IMR-90 (cell line): ENCODE measurements at regions not wholly inside any gene's neighbourhood (a gene's known extent, or its start where the extent isn't known, plus 50 kb on each side); places are given as distances from the start of the nearest gene placed in this dataset.

Experiments used
- ATAC-seq: fragments of 200-7000 bp; cut with Tn5 transposase; 2 replicates; pipeline ENCODE4 v1.9.1; 2020; ENCODE audit warnings: low read depth, mild to moderate bottlenecking, moderate library complexity
- BruUV-seq: library from RNA; stranded (reverse); fragments of 400-500 nt; replicated peaks from 2 replicates; lab custom pipeline; 2021; lab: Mats Ljungman, UMichigan
- CTCF ChIA-PET: fragments of 300-600 bp; formaldehyde crosslinking; extraction: SDS; loops from one replicate; lab custom pipeline; 2021; ENCODE audit warnings: antibody characterized with exemption; lab: Yijun Ruan, JAX
- POLR2A ChIA-PET: fragments of 300-600 bp; sonication (Branson Sonifier 250); formaldehyde crosslinking; loops from one replicate; lab custom pipeline; 2022; ENCODE audit warnings: antibody characterized with exemption; ENCODE audit not compliant: unreplicated experiment; lab: Charles Lee
- DNase-seq: peaks from one replicate; pipeline ENCODE4 v3.0.0; 2013
- H2AFZ ChIP-seq: replicated peaks from 2 replicates; pipeline ENCODE3; 2013; ENCODE audit warnings: low read length, mild to moderate bottlenecking; ENCODE audit not compliant: poor library complexity
- H2AK5ac ChIP-seq: 2 replicates; pipeline ENCODE4 v1.6.1; 2013; ENCODE audit warnings: low read depth, low read length, inconsistent platforms
- H2AK9ac ChIP-seq: replicated peaks from 2 replicates; pipeline ENCODE3; 2013; ENCODE audit warnings: mild to moderate bottlenecking, low read depth, low read length, moderate library complexity; ENCODE audit not compliant: poor library complexity
- H2BK120ac ChIP-seq: 2 replicates; pipeline ENCODE4 v1.6.1; 2013; ENCODE audit warnings: low read depth, low read length, inconsistent platforms
- H2BK15ac ChIP-seq: 3 replicates; pipeline ENCODE4 v1.6.1; 2013; ENCODE audit warnings: low read depth, low read length, inconsistent platforms
- H2BK20ac ChIP-seq: 2 replicates; pipeline ENCODE4 v1.6.1; 2013; ENCODE audit warnings: low read depth, mild to moderate bottlenecking, inconsistent platforms, low read length, moderate library complexity
- H2BK5ac ChIP-seq: 2 replicates; pipeline ENCODE4 v1.6.1; 2013; ENCODE audit warnings: mild to moderate bottlenecking, low read depth, low read length, inconsistent platforms; ENCODE audit not compliant: poor library complexity, severe bottlenecking
- H3K14ac ChIP-seq: replicated peaks from 2 replicates; pipeline ENCODE4 v1.6.1; 2013; ENCODE audit warnings: low read depth, low read length, inconsistent platforms
- H3K18ac ChIP-seq: 2 replicates; pipeline ENCODE4 v1.6.1; 2013; ENCODE audit warnings: low read depth, low read length, control low read depth
- H3K23ac ChIP-seq: 2 replicates; pipeline ENCODE4 v1.6.1; 2013; ENCODE audit warnings: low read depth, low read length, inconsistent platforms
- H3K27ac ChIP-seq: 2 replicates; pipeline ENCODE4 v1.5.1; 2013; ENCODE audit warnings: mild to moderate bottlenecking, control low read depth, low read length; ENCODE audit not compliant: insufficient read depth
- H3K27me3 ChIP-seq: 2 replicates; pipeline ENCODE4 v1.6.1; 2013; ENCODE audit warnings: low read length; ENCODE audit not compliant: control insufficient read depth, insufficient read depth
- H3K36me3 ChIP-seq: 2 replicates; pipeline ENCODE4 v1.6.1; 2013; ENCODE audit warnings: low read length, mixed read lengths; ENCODE audit not compliant: control insufficient read depth, insufficient read depth
- H3K4ac ChIP-seq: 2 replicates; pipeline ENCODE4 v1.6.1; 2013; ENCODE audit warnings: low read depth, low read length, inconsistent platforms
- H3K4me1 ChIP-seq: 2 replicates; pipeline ENCODE4 v1.6.1; 2013; ENCODE audit warnings: low read length, mixed read lengths; ENCODE audit not compliant: control insufficient read depth, insufficient read depth
- H3K4me2 ChIP-seq: 2 replicates; pipeline ENCODE4 v1.6.1; 2013; ENCODE audit warnings: low read depth, mild to moderate bottlenecking, control low read depth, low read length, moderate library complexity
- H3K4me3 ChIP-seq: 2 replicates; pipeline ENCODE4 v1.5.1; 2013; ENCODE audit warnings: low read depth, mild to moderate bottlenecking, control low read depth, low read length, moderate library complexity; ENCODE audit not compliant: insufficient read depth
- H3K56ac ChIP-seq: 2 replicates; pipeline ENCODE4 v1.6.1; 2013; ENCODE audit warnings: low read length, inconsistent platforms; ENCODE audit not compliant: insufficient read depth; ENCODE audit errors: extremely low read depth
- H3K79me1 ChIP-seq, 2 experiments: 2 replicates each; pipeline ENCODE4 v1.6.1; 2013; ENCODE audit warnings: low read length in 2 of 2, inconsistent platforms in 1 of 2, low read depth in 1 of 2
- H3K9ac ChIP-seq: 2 replicates; pipeline ENCODE4 v1.6.1; 2013; ENCODE audit warnings: low read depth, low read length, control low read depth
- H3K9me1 ChIP-seq: 2 replicates; pipeline ENCODE4 v1.6.1; 2013; ENCODE audit warnings: low read length, inconsistent platforms; ENCODE audit not compliant: insufficient read depth
- H3K9me3 ChIP-seq: 2 replicates; pipeline ENCODE4 v1.6.1; 2013; ENCODE audit warnings: low read length; ENCODE audit not compliant: control insufficient read depth, insufficient read depth
- H4K20me1 ChIP-seq: 2 replicates; pipeline ENCODE4 v1.6.1; 2013; ENCODE audit warnings: low read length, inconsistent platforms; ENCODE audit not compliant: insufficient read depth
- H4K5ac ChIP-seq: 2 replicates; pipeline ENCODE4 v1.6.1; 2013; ENCODE audit warnings: mild to moderate bottlenecking, low read depth, low read length, control low read depth
- H4K8ac ChIP-seq, 2 experiments: 2 replicates each; pipeline ENCODE4 v1.6.1; 2013; ENCODE audit warnings: low read depth in 2 of 2, low read length in 2 of 2, control low read depth in 1 of 2, inconsistent platforms in 1 of 2
- H4K91ac ChIP-seq: 2 replicates; pipeline ENCODE4 v1.6.1; 2013; ENCODE audit warnings: low read depth, low read length, inconsistent platforms; ENCODE audit not compliant: insufficient read depth
- BHLHE40 ChIP-seq: fragments of 150-350 bp; IDR thresholded peaks from 2 replicates; pipeline ENCODE4 v1.6.1; 2016; ENCODE audit warnings: mild to moderate bottlenecking, low read depth, low read length
- CEBPB ChIP-seq: IDR thresholded peaks from 2 replicates; pipeline ENCODE4 v1.6.1; 2012; ENCODE audit warnings: low read depth, low read length, improper control_type of control experiment
- ELK1 ChIP-seq: fragments of 150-350 bp; IDR thresholded peaks from 2 replicates; pipeline ENCODE4 v1.6.1; 2016; ENCODE audit warnings: low read depth, mild to moderate bottlenecking, low read length, moderate library complexity, borderline replicate concordance
- FOS ChIP-seq: fragments of 150-350 bp; IDR thresholded peaks from 2 replicates; pipeline ENCODE4 v1.6.1; 2016; ENCODE audit warnings: low read depth, low read length
- MAFK ChIP-seq: IDR thresholded peaks from 2 replicates; pipeline ENCODE4 v1.6.1; 2012; ENCODE audit warnings: low read depth, low read length, improper control_type of control experiment
- MAZ ChIP-seq: IDR thresholded peaks from 2 replicates; pipeline ENCODE4 v1.6.1; 2012; ENCODE audit warnings: low read depth, mild to moderate bottlenecking, low read length, improper control_type of control experiment, moderate library complexity, borderline replicate concordance
- MXI1 ChIP-seq: IDR thresholded peaks from 2 replicates; pipeline ENCODE4 v1.6.1; 2012; ENCODE audit warnings: low read depth, mild to moderate bottlenecking, low read length, moderate library complexity, borderline replicate concordance
- NFE2L2 ChIP-seq: fragments of 150-350 bp; IDR thresholded peaks from 2 replicates; pipeline ENCODE4 v1.6.1; 2016; ENCODE audit warnings: low read depth, mild to moderate bottlenecking, low read length
- POLR2A ChIP-seq: IDR thresholded peaks from 2 replicates; pipeline ENCODE4 v1.6.1; 2012; ENCODE audit warnings: mild to moderate bottlenecking, low read depth, low read length
- RAD21 ChIP-seq: IDR thresholded peaks from 2 replicates; pipeline ENCODE4 v1.6.1; 2012; ENCODE audit warnings: low read length, improper control_type of control experiment
- RCOR1 ChIP-seq: IDR thresholded peaks from 2 replicates; pipeline ENCODE4 v1.6.1; 2012; ENCODE audit warnings: mild to moderate bottlenecking, low read length, improper control_type of control experiment; ENCODE audit not compliant: insufficient replicate concordance
- RFX5 ChIP-seq: IDR thresholded peaks from 2 replicates; pipeline ENCODE4 v1.8.0; 2012; ENCODE audit warnings: low read depth, mild to moderate bottlenecking, low read length, moderate library complexity
- SMC3 ChIP-seq: fragments of 150-350 bp; IDR thresholded peaks from 2 replicates; pipeline ENCODE4 v1.6.1; 2016; ENCODE audit warnings: low read depth, mild to moderate bottlenecking, antibody characterized with exemption, low read length, moderate library complexity
- WGBS, 2 experiments: methylation state at CpG; one replicate each; pipeline versions ENCODE4 v1.1.5 to v1.1.7; 2013; ENCODE audit warnings: missing lambda C conversion rate in 2 of 2; ENCODE audit not compliant: insufficient read length in 1 of 2; ENCODE audit errors: extremely low coverage in 2 of 2; 5-methylcytosine and 5-hydroxymethylcytosine counted together
- dilution Hi-C: fragments of 300-500 bp; cut with HindIII; formaldehyde crosslinking; loops from one replicate; pipeline ENCODE4 v1.14.3; 2018; ENCODE audit warnings: low sequenced_read_pairs; ENCODE audit not compliant: unreplicated experiment
- in situ Hi-C: fragments of 300-500 bp; cut with MboI; formaldehyde crosslinking; loops from 3 replicates; pipeline ENCODE4 v1.14.3; 2019; ENCODE audit warnings: low sequenced_read_pairs, inconsistent platforms, mixed read lengths
- intact Hi-C: fragments of 100-400 bp; cut with micrococcal nuclease; formaldehyde crosslinking; loops from 2 replicates; pipeline ENCODE4 v1.10.0; 2022
- TF ChIP-seq, protein P1 (sequence below): conservative IDR thresholded peaks from 2 replicates; pipeline ENCODE4 v1.5.1; 2012; ENCODE audit warnings: mild to moderate bottlenecking, low read depth, low read length, improper control_type of control experiment
- TF ChIP-seq, protein P2 (sequence below): fragments of 150-350 bp; IDR thresholded peaks from 2 replicates; pipeline ENCODE4 v1.6.1; 2017; ENCODE audit warnings: mild to moderate bottlenecking, antibody characterized with exemption, low read length, low read depth

- Histone ChIP-seq H3K4me3 (no peak overlapping the region), H3K79me1 (no peaks in the 10 kb centered on the region), H4K5ac (no peak overlapping the region), H3K18ac (no peak overlapping the region), H2AK5ac (no peak overlapping the region), H4K8ac (no peak overlapping the region), H2AK9ac (no peak overlapping the region), H3K9me1 (no peaks in the 10 kb centered on the region), H3K27me3 (no peaks in the 10 kb centered on the region), H2BK5ac (no peak overlapping the region), H3K9ac (no peak overlapping the region), H3K4me1 (no peaks in the 10 kb centered on the region), H3K14ac (no peak overlapping the region), H2AFZ (no peak overlapping the region), H2BK15ac (no peak overlapping the region), H3K4me2 (no peak overlapping the region), H3K56ac (no peak overlapping the region), H3K36me3 (no peaks in the 10 kb centered on the region), H3K9me3 (no peaks in the 10 kb centered on the region), H4K91ac (no peak overlapping the region), H4K20me1 (no peaks in the 10 kb centered on the region), H2BK20ac (no peak overlapping the region), H3K23ac (no peak overlapping the region), H3K27ac (no peak overlapping the region), H3K4ac (no peak overlapping the region), H2BK120ac (no peak overlapping the region)
- TF ChIP-seq NFE2L2 (no peak), RAD21 (no peak), MAFK (no peak), MAZ (no peak), ELK1 (no peak), CEBPB (no peak), BHLHE40 (no peak), POLR2A (no peak), FOS (no peak), RCOR1 (no peak), MXI1 (no peak), SMC3 (no peak), RFX5 (no peak)
- TF ChIP-seq, protein P1, sequence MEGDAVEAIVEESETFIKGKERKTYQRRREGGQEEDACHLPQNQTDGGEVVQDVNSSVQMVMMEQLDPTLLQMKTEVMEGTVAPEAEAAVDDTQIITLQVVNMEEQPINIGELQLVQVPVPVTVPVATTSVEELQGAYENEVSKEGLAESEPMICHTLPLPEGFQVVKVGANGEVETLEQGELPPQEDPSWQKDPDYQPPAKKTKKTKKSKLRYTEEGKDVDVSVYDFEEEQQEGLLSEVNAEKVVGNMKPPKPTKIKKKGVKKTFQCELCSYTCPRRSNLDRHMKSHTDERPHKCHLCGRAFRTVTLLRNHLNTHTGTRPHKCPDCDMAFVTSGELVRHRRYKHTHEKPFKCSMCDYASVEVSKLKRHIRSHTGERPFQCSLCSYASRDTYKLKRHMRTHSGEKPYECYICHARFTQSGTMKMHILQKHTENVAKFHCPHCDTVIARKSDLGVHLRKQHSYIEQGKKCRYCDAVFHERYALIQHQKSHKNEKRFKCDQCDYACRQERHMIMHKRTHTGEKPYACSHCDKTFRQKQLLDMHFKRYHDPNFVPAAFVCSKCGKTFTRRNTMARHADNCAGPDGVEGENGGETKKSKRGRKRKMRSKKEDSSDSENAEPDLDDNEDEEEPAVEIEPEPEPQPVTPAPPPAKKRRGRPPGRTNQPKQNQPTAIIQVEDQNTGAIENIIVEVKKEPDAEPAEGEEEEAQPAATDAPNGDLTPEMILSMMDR: no peak
- TF ChIP-seq, protein P2, sequence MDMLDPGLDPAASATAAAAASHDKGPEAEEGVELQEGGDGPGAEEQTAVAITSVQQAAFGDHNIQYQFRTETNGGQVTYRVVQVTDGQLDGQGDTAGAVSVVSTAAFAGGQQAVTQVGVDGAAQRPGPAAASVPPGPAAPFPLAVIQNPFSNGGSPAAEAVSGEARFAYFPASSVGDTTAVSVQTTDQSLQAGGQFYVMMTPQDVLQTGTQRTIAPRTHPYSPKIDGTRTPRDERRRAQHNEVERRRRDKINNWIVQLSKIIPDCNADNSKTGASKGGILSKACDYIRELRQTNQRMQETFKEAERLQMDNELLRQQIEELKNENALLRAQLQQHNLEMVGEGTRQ: no peak
- in situ Hi-C loops (no loop called here), dilution Hi-C loops (no loop called here), intact Hi-C loops (no loop called here)
- DNase-seq (no peak), ATAC-seq (no peak)
- WGBS, 2 experiments: 61% methylated on average over 2 of the region's 4 CpGs; no CpG with 5 or more reads in 1 of the 2 experiments
- ChIA-PET CTCF (interaction anchor here (0.6 kb wide), 1 partner anchor 121 kb away, joined by 3 read pairs; no protein-coding TSS in a partner anchor), POLR2A (no interaction called here)
- no TSS peak for BruUV-seq
Observed at GRCh38 chr5:169424670-169425378, 123.9 kb upstream of the SLIT3 start.
